ENCODE measurements at regions not wholly inside any gene's neighbourhood (a gene's known extent, or its start where the extent isn't known, plus 50 kb on each side); places are given as distances from the start of the nearest gene placed in this dataset.

GRCh38 chr15:60195611-60196010, 191.5 kb downstream of the FOXB1 start:
- TF ChIP-seq, protein P1, sequence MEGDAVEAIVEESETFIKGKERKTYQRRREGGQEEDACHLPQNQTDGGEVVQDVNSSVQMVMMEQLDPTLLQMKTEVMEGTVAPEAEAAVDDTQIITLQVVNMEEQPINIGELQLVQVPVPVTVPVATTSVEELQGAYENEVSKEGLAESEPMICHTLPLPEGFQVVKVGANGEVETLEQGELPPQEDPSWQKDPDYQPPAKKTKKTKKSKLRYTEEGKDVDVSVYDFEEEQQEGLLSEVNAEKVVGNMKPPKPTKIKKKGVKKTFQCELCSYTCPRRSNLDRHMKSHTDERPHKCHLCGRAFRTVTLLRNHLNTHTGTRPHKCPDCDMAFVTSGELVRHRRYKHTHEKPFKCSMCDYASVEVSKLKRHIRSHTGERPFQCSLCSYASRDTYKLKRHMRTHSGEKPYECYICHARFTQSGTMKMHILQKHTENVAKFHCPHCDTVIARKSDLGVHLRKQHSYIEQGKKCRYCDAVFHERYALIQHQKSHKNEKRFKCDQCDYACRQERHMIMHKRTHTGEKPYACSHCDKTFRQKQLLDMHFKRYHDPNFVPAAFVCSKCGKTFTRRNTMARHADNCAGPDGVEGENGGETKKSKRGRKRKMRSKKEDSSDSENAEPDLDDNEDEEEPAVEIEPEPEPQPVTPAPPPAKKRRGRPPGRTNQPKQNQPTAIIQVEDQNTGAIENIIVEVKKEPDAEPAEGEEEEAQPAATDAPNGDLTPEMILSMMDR (IDR thresholded peaks at IDR 0.05): no peak
- TF ChIP-seq POLR2A (IDR thresholded peaks at IDR 0.05): no peak
